GM12878 (cell line): ENCODE measurements at regions not wholly inside any gene's neighbourhood (a gene's known extent, or its start where the extent isn't known, plus 50 kb on each side); places are given as distances from the start of the nearest gene placed in this dataset.

Source experiments
- EGR1 ChIP-seq, 2 experiments: IDR thresholded peaks; 1 replicate in 1 of 2; 2 replicates in 1 of 2; pipeline ENCODE4 v1.6.1; 2011 to 2012; ENCODE audit warnings: low read depth in 2 of 2, low read length in 2 of 2, borderline replicate concordance in 1 of 2, mild to moderate bottlenecking in 1 of 2, moderate library complexity in 1 of 2
- EP300 ChIP-seq, 2 experiments: fragments of 150-350 bp in 1 of 2; IDR thresholded peaks; 2 replicates each; pipeline ENCODE4 v1.6.1; 2011 to 2012; ENCODE audit warnings: low read depth in 2 of 2, low read length in 2 of 2, borderline replicate concordance in 1 of 2, improper control_type of control experiment in 1 of 2, inconsistent platforms in 1 of 2; ENCODE audit not compliant: control insufficient read depth in 1 of 2
- SP1 ChIP-seq: IDR thresholded peaks from one replicate; pipeline ENCODE4 v1.6.1; 2011; ENCODE audit warnings: low read depth, low read length

- TF ChIP-seq EP300 (IDR thresholded peaks at IDR 0.05; ENCODE audit: borderline replicate concordance in 1 of 2, control insufficient read depth in 1 of 2, low read depth in 2 of 2, low read length in 2 of 2), result no peak
- no peak for TF ChIP-seq SP1
- TF ChIP-seq EGR1 (IDR thresholded peaks at IDR 0.05; ENCODE audit: borderline replicate concordance in 1 of 2, low read depth in 2 of 2, low read length in 2 of 2), result no peak
Measured at GRCh38 chr12:60760965-60761364, 1165.1 kb downstream of the SLC16A7 start.
